ENCODE measurements at regions not wholly inside any gene's neighbourhood (a gene's known extent, or its start where the extent isn't known, plus 50 kb on each side); places are given as distances from the start of the nearest gene placed in this dataset.

DNA sequence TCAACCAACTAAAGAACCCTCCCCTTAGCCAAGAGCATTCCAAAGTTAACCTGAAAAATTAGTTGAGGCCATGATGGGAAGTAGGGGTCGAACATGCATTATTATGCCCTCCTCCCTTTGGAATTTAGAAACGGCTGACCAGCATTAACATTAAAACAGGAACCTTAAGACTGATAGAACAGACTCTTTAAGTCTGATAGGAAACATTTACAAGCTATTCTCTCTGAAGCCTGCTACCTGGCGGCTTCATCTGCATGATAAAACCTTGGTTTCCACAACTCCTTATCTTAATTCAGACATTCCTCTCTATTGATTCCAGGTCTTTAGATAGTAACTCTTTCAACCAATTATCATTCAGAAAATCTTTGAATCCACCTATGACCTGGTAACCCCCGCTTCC lies 331.0 kb downstream of the CGGBP1 start:
- peak; percentile 39 for DNase-seq
- Histone ChIP-seq H4K91ac (ENCODE audit: insufficient read length, low read depth, low read length) (no peak overlapping the region), H3K27me3 (ENCODE audit: insufficient read depth, low read length) (no peaks in the 10 kb centered on the region), H3T11ph (ENCODE audit: low read length) (no peak overlapping the region), H3K27ac (ENCODE audit: insufficient read length, low read depth, low read length) (peak overlapping the region; percentile 83), H4K8ac (replicated peaks; ENCODE audit: insufficient read length, low read depth, low read length) (no peak overlapping the region), H2BK5ac (ENCODE audit: insufficient read length, low read length) (no peak overlapping the region), H4K20me1 (ENCODE audit: control insufficient read depth, insufficient read depth, insufficient read length) (no peaks in the 10 kb centered on the region), H3K23me2 (ENCODE audit: insufficient read length, low read depth, low read length, poor library complexity, severe bottlenecking) (no peaks in the 10 kb centered on the region), H2AFZ (ENCODE audit: low read length) (no peak overlapping the region), H2BK20ac (ENCODE audit: low read depth, low read length, poor library complexity, severe bottlenecking) (no peak overlapping the region), H2BK12ac (ENCODE audit: insufficient read length, low read depth, low read length) (no peak overlapping the region), H3K18ac (ENCODE audit: insufficient read length, low read depth, low read length) (no peak overlapping the region), H3K9me3 (ENCODE audit: control insufficient read depth, low read depth, low read length) (peaks cover 14% of the 10 kb centered on the region), H3K4me1 (ENCODE audit: insufficient read depth, low read length) (peaks cover 3% of the 10 kb centered on the region; the same call in 1 of the 2 replicates), H3K23ac (ENCODE audit: insufficient read length, low read depth, low read length) (no peak overlapping the region), H3K4ac (ENCODE audit: low read depth, low read length) (no peak overlapping the region), H3K79me2 (ENCODE audit: insufficient read depth, low read length) (no peaks in the 10 kb centered on the region), H3K56ac (ENCODE audit: insufficient read length, low read depth, low read length) (no peak overlapping the region), H3K4me2 (ENCODE audit: insufficient read depth, insufficient read length, low read length) (no peak overlapping the region), H3K79me1 (ENCODE audit: insufficient read depth, low read depth, low read length, poor library complexity, severe bottlenecking) (no peaks in the 10 kb centered on the region), H3K14ac (ENCODE audit: insufficient read depth, low read length) (no peak overlapping the region), H2BK120ac (ENCODE audit: low read depth, low read length, poor library complexity, severe bottlenecking) (no peak overlapping the region), H4K5ac (ENCODE audit: insufficient read length, low read depth, low read length) (no peak overlapping the region), H2AK5ac (ENCODE audit: insufficient read length, low read length) (no peak overlapping the region), H2BK15ac (ENCODE audit: low read depth, low read length) (no peak overlapping the region), H3K9ac (ENCODE audit: extremely low read depth, insufficient read length, low read length) (no peak overlapping the region)
- Mint-ChIP-seq H3K4me3 (no peak overlapping the region; a peak in 1 of 5 replicates), H3K36me3 (ENCODE audit: insufficient read depth in 1 of 3, low read depth in 3 of 3) (peaks cover 31 to 70% (median 62%) of the 10 kb centered on the region in 3 experiments), H3K27ac (peak overlapping the region; percentile 90 to 100 (median 99)), H3K27me3 (ENCODE audit: low read depth) (no peaks in the 10 kb centered on the region), H3K9me3 (peaks cover 69 to 73% of the 10 kb centered on the region in 2 experiments), H3K4me1 (peaks cover 18 to 32% of the 10 kb centered on the region in 2 experiments)
- no CpG with 5 or more reads among the region's 4 CpGs for WGBS (ENCODE audit: extremely low coverage, insufficient read length, low lambda C conversion rate)
- no peak for TF ChIP-seq CTCF (conservative IDR thresholded peaks at IDR 0.05)

All from H9 (cell line).